Pons (tissue), 1 donor: ENCODE measurements at regions not wholly inside any gene's neighbourhood (a gene's known extent, or its start where the extent isn't known, plus 50 kb on each side); places are given as distances from the start of the nearest gene placed in this dataset.
"Not testable (repeated sequence)": the region's sequence is repeated elsewhere in the genome, so short reads cannot be mapped to it uniquely, and the experiment has no call there.

ENCODE experiments used
- DNase-seq: peaks from one replicate; pipeline ENCODE4 v3.0.0-alpha.2; 2016; ENCODE audit warnings: low spot score

DNA sequence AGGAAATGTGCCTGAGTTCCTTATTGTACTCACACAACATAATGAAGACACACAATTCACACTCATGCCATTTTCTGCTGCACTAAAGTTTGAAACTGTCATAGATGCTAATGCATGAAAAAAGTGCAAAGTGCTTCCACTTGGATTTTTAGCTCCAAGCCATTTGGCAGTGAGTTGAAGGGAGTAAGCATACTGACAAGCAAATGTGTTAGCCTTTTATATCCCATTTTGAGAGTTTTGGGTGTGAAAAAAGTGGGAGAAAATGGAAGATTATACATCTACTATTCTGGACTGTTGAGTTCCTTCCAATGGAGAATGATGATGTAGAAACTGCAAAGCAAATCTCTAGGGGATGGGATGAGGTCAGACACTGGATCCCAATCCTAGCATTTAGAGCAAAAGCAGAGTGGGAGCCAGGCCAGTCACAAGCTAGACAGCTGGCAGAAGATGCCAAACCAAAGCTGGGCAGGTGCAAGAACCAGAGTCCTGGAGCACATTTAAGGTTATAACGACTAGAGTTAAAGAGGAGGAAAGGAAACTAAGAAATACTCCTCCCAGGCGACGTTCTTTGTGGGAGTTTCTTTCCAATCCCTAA lies 216.8 kb downstream of the FBXO8 start:
- DNase-seq = no peak

DNA sequence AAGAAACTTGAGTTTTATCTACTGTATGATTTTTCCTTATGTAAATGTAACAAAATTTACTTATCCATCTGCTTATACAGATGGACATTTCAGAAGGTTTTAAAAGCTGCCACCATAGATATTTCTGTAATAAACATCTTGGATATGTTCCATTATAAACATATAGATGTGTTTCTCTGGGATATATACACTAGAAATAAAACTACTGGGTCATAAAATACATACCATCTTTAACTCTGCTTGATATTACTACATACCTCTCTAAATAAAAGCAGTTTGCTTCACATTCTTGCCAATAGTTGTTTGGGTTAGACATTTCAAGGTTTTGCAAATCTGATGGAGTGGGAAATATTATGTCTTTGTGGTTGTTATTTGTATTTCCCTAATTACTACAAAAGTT lies 220.6 kb downstream of the FBXO8 start:
- no peak for DNase-seq

DNA sequence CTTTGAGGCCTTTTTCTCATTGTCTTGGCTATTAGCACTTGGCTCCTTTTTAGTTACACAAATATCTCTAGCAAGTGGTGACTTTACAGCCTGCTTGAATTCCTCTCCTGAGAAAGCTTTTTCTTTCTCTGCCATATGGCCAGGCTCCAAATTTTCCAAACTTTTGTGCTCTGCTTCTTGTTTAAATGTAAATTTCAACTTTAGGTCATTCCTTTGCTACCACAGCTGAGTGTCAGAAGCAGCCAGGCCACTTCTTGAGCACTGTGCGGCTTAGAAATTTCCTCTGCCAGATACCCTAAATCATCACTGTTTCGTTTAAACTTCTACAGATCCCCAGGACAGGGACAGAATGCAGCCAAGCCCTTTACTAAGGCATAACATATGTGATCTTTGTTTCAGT lies 222.4 kb downstream of the FBXO8 start:
- DNase-seq = no peak

DNA sequence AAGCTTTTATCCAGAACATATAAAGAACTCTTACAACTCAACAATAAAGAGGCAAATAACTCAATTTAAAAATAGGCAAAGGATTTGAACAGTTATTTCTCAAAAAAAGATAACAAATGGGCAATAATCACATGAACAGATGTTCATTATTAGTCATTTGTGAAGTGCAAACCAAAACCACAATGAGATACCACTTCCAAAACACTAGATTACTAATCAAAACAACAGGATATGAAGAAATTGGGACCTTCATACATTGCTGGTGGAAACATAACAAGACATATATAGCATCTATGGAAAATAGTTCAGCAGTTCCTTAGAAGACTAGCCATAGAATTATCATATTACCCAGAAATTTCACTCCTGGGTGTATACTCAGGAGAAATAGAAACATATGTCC lies 224.6 kb downstream of the FBXO8 start:
- DNase-seq = no peak

DNA sequence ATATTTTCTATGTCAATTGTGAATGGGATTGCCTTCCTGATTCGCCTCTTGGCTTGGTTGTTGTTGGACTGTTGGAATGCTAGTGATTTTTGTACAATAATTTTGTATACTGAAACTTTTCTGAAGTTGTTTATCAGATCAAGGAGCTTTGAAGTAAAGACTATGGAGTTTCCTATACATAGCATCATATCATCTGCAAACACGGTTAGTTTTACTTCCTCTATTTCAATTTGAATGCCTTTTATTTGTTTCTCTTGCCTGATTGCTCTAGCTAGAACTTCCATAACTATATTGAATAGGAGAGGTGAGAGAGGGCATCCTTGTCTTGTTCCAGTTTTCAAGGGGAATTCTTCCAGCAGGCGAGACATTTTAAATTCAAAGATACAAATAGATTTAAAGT lies 226.5 kb downstream of the FBXO8 start:
- DNase-seq = no peak

DNA sequence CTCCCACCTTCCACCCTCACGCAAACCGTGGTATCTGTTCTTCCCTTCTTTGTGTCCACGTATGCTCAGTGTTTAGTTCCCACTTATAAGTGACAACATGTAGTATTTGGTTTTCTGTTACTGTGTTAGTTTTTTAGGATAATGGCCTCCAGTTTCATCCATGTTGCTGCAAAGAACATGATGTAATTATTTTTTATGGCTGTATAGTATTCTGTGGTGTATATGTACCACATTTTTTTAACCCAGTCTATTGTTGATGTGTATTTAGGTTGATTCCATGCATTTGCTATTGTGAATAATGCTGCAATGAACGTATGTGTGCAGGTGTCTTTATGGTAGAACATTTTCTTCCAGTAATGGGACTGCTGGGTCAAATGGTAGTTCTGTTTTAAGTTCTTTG lies 228.1 kb downstream of the FBXO8 start:
- DNase-seq = no peak

DNA sequence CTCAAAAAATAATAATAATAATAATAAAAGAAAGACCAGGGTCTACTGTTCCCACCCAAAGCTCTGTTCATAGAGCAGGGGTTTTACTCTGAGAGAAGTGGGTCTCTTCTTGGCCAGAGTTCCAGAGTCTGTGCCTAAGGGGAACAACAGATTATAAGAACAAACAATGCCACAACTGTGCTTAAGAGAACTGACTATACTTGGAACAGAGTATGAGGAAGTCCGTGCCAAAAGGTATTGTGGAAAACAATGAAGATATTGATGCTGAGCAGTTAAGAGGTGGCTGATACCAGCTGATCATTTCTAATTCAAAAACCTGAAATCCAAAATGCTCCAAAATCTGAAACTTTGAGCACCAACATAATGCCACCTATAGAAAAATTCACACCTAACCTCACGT lies 229.6 kb downstream of the FBXO8 start:
- DNase-seq = no peak

DNA sequence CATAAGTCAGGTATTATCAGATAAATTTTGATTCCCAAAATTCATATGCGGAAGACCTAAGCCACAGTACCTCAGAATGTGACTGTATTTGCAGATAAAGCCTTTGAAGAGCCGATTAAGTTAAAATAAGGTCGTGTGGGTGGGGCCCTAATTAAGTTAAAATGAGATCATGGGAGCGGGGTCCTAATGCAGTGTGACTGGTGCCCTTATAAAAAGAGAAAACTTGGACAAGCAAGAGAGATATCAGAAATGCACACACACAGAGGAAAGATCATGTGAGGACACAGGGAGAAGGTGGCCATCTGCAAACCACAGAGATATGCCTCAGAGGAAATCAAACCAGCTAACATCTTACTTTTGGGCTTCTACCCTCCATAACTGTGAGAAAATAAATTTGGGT lies 236.1 kb downstream of the FBXO8 start:
- no peak for DNase-seq

DNA sequence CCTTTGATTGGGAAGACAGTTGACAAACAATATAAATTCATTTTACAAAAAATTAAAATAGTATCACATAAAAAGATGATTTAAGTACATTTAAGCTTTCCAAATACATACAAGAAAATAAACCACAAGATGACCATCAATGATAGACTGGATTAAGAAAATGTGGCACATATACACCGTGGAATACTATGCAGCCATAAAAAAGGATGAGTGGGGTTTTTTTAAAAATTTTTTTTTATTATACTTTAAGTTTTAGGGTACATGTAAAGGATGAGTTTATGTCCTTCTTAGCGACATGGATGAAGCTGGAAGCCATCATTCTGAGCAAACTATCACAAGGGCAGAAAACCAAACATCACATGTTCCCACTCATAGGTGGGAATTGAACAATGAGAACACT lies 237.6 kb downstream of the FBXO8 start:
- DNase-seq = not testable (repeated sequence)

DNA sequence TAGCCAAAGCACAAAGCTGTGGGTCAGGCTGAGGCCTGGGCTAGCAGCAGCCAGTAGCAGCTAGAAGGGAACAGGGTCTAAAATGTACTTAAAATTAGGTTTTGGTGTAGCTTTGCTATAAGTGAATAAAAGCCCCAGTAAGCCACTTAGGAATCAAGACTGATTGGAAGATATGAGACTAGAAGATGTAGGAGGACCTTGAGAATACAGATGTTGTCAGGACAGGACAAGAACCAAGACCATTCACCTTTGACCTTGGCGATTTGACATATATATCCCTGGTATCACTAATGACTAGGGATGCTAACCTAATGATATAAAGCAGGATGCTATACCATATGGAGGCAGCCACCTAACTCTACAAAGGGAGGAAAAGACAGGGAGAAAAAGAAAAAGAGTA lies 238.1 kb downstream of the FBXO8 start:
- no peak for DNase-seq

DNA sequence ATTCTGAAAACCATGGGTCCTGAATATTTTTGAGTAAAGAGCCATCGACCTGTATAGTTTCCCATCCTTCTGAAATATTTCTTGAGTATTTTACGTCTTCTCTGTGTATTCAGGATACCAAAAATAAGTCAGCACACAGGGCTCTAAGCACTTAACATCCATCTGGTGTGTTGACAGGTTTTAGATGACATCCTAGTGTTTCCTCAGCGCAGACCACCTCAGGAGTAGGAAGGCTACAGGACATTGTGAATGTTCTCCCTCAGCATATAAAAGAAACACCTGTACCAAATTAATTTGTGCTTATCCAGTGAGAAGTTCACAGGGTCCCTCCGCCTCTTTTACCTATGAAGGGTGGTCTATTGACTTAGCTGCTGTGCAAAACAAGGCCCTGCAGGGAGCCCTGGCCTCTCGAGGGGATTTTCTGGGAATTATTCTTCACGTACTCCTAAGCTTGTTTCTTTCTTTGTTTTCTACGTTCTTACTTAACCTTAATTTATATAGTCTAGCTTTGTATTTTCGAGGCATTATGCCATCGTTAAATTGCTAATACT lies 241.8 kb downstream of the FBXO8 start:
- DNase-seq = no peak

DNA sequence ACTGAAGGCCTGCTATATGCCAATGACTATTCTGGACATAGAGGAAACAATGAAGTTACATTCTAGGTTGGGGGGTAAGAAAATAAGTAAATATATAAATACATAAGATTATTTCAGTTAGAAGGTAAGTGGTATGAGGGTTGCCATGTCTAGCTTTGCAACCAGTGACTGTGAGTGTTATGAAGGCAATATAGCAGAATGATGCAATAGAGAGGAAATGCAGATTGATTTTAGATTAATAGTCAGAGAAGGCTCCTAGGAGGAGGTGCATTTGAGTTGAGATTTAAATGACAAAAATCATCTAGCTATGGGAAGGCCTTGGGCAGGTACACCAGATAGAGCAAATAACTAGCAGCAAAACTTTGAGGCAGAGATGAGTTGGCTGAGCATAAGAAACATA lies 243.2 kb downstream of the FBXO8 start:
- no peak for DNase-seq

DNA sequence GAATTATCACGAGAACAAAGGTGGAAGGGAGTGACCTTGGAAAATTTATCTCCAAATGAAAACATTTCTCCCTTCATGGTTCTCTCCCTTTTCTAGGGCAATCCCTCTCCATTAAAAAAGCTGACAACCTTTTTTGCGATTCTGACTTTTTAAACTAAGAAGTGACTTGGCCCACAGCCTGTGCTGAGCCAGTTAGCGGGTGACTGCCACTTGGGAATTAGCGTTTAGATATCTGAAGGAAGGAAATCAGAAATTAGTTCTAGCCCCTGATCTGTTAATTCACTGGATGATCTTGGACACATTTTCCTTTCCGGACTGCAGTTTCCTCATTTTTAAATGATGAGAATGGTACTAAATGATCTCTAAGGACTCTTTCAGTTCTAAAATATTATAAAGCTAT lies 245.0 kb downstream of the FBXO8 start:
- DNase-seq = no peak

DNA sequence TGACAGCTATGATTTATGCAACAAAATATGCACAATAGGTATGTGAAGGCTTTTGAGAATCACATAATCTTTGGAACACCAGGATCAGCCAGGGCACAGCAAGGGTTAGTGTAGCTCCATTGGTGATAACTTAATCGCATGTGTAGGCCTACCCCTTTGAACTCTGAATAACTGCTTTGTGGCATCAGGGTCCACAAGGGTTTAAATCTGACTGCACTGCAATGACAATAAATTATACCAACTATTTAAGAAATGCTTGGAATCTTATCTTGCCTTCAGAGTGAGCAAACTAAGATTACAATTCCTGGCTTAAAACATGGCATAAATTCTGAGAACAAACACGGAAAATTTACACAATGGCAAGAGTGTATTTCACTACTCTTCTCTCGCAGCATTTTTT lies 245.8 kb downstream of the FBXO8 start:
- no peak for DNase-seq

DNA sequence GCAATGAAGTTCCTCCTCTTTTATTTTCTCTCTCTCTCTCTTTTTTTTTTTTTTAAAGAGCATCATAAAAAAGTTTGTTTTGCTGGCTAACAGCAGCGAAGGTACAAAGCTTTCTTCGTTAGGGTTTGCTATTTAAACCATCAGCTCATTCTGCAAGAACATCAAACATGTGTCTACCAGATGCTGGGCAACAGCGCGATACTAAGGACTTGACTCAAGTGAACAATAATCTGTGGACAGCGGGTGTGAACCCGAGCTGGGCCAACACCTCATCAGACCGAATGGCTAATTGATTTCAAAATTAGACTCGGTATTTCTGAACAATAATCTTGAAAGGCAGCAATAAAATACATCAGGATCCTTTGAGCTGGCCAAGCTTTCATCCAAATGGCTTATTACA lies 246.4 kb downstream of the FBXO8 start:
- DNase-seq = no peak

DNA sequence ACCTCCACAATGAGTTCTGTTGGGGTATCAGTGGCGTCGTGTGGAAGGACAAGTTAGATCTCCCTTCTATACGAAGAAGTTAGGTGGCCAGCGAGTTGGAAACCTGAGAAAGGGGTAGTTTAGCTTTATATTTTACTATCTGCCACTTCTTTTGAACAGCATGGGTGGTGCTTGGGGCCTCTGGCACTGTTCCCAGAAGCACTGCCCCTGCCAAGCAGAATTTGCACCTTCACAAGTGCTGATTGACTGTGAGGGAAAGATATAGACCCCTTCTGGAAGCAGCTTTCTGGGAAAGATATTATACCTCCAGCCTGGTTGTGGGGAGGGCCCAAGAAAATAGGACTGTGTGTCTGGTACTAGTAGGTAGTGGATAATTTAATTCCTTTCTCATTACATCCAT lies 246.9 kb downstream of the FBXO8 start:
- DNase-seq = no peak

DNA sequence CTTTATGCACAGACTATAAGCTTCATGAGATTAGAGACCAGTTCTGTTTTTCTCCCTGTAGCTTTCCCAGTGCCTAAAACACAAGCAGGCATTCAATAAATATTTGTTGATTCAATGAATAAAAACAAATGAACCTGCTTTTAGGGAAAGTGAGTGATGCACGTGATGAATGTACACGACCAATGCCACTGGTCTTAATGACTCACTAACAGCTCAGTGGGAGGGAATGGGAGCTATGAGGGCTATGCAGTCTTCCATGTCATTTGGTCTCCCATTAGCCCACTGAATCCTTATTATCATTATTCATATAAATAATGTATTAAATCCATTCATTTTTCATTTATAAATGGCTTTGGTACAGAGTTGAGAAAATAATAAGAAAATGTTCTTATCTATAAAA lies 247.4 kb downstream of the FBXO8 start:
- no peak for DNase-seq

DNA sequence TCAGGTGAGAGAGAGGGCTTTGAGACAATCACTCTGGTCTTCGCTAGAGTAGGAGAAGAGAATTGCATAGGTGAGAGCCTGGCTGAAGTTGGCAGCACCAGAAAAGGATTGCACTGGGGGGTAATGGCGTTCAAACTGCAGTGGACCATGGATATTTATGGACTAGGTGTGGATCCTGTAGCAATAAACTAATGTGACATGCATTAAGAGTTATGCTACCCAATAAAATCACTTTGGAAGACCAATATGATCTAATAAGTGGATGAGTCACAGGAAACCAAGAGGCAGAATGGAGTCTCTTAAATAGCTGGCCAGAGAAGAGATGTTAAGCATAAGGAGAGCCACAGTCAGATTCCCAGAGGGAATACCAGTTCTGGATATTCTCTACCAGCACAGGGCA lies 259.8 kb downstream of the FBXO8 start:
- no peak for DNase-seq

DNA sequence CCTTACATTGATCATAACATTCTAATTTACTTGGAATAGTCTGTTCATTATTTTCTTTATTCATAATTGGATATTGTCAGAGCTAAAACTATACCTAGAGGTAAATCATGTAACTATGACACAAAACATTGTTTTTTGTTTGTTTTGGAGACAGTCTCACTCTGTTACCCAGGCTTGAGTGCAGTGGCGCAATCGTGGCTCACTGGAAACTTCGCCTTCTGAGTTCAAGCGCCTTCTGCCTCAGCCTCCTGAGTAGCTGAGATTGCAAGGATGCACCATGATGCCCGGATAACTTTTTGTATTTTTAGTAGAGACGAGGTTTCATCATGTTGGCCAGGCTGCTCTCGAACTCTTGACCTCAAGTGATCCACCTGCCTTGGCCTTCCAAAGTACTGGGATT lies 265.2 kb downstream of the FBXO8 start:
- DNase-seq = no peak

DNA sequence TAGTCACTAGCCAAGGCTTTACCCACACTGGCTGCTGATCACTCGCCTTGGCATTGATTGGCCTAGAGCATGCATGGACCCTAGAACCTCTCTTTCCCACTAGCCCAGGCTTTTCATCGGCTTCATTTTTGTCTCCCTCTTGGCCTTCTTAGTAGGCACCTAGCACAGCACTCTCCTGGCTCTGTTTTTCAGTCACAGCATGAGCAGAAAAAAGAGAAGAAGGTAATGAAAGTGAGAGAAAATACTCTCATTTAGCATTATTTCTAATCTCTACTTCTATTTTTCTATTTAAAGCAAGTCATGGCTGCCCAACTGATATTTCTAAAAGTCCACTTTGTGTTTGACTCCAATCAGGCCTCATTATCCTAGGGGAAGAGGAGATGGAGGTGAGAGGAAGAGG lies 267.2 kb downstream of the FBXO8 start:
- no peak for DNase-seq

DNA sequence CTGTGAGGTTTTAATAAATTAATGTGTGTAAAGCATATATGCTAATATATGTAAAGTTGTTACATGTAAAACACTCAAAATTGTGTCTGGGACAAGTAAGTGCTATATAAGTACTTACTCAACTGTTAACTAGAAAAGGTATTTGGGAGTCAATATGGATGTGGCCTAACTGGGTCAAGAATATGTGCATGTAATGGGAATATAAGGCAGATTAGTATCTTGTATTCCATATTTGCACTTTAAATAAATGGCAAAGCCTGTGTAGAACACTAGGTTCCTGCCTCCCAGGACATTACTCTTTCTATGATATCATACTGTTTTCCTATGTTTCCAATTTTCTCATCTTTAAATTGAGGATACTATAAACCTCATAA lies 270.6 kb downstream of the FBXO8 start:
- DNase-seq = no peak

DNA sequence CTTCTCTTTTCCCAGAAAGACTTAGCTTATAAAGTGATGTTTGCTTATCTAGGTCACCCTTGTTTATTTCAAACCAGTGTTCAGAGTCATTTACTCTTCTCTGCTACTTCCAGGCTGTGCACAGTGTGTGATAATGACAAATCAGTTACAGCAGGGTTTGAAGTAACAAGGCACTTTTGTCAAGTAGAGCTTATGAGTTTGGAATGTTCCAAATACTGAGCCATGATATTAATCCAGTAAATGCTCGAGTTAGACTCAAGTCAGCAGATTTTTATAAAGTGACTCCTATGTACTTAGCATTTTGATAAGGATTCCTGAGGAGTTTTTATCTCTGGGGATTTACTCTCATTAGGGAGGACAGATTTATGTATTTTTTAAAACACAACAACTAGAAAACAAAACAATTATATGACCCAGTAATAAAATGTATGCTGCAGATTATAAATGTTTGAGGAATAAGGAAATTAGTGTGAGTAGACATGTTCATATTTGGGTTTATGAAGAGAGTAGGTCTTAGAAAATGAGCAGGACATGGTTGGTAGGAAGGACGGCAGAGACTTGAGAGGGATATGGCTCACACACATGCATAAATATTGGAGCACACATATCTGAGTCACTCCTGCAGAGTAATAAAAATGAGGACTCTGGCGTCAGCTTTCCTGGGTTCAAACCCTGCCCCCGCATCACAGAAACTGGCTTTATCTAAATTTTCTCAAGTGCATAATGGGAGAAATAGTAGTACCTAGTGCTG lies 271.2 kb downstream of the FBXO8 start:
- no peak for DNase-seq

DNA sequence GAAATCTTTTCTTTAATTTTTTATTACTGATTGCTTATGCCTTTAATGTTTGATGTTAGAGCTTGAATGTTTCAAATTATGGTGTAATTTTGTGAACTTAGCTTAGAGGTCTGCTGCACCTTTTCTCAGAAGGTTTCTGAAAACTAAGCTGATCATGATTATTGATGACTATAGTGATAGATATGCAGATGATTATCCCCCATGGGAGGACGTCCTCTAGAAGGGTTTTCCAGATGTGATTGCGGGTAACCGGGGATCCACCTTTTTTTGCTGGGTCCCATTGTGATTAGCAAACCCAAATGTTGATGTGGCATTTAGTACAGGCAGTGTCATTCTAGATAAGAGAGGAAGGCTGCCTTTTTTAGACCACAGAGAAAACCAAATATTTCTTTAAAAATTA lies 272.9 kb downstream of the FBXO8 start:
- DNase-seq = no peak
